ENCODE measurements at regions not wholly inside any gene's neighbourhood (a gene's known extent, or its start where the extent isn't known, plus 50 kb on each side); places are given as distances from the start of the nearest gene placed in this dataset.

DNA sequence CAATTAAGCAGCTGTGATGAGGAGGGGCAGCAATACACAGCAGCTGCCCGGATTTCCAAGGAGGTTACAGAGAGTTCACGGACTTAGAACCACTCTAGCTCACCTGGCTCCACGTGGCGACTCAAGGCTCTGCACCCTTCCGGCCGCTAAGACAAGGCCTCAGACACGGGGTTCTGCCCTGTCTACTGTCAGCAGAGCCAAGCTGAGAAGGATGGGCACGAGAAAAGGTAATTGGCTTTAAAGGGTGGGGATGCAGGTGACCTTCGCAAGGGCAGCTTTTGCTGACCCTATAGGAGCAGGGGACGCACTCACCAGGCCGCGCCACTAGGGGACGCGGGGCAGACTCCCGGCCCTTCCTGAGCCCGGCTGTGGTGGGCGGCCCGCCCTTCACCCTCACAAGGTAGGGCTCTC, 152.4 kb downstream of the KIF20B start:
- no peaks in the 10 kb centered on the region for H3K4me1 ChIP-seq
- H3K4me3 ChIP-seq, result no peak overlapping the region
- CTCF ChIA-PET, result interaction anchor here (0.7 kb wide), 1 partner anchor 45 kb away, joined by 3 read pairs; no protein-coding TSS in a partner anchor
- FAIRE-seq (no peak), ATAC-seq (peak in 1 of 2 experiments; percentile 74; a peak in 4 of 6 replicates), DNase-seq (ENCODE audit: low read depth in 1 of 2, low spot score in 1 of 2) (no peak)
- POLR2A ChIA-PET, result no interaction called here
- TF ChIP-seq RNF2 (IDR thresholded peaks at IDR 0.05; ENCODE audit: borderline replicate concordance, low read depth), result no peak
- TF ChIP-seq, protein P1, sequence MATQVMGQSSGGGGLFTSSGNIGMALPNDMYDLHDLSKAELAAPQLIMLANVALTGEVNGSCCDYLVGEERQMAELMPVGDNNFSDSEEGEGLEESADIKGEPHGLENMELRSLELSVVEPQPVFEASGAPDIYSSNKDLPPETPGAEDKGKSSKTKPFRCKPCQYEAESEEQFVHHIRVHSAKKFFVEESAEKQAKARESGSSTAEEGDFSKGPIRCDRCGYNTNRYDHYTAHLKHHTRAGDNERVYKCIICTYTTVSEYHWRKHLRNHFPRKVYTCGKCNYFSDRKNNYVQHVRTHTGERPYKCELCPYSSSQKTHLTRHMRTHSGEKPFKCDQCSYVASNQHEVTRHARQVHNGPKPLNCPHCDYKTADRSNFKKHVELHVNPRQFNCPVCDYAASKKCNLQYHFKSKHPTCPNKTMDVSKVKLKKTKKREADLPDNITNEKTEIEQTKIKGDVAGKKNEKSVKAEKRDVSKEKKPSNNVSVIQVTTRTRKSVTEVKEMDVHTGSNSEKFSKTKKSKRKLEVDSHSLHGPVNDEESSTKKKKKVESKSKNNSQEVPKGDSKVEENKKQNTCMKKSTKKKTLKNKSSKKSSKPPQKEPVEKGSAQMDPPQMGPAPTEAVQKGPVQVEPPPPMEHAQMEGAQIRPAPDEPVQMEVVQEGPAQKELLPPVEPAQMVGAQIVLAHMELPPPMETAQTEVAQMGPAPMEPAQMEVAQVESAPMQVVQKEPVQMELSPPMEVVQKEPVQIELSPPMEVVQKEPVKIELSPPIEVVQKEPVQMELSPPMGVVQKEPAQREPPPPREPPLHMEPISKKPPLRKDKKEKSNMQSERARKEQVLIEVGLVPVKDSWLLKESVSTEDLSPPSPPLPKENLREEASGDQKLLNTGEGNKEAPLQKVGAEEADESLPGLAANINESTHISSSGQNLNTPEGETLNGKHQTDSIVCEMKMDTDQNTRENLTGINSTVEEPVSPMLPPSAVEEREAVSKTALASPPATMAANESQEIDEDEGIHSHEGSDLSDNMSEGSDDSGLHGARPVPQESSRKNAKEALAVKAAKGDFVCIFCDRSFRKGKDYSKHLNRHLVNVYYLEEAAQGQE (IDR thresholded peaks at IDR 0.05), result no peak
- H3K27ac ChIP-seq, result no peak overlapping the region
- H3K4me2 ChIP-seq, result no peak overlapping the region
- WGBS (ENCODE audit: missing lambda C conversion rate), result 64% methylated on average over 18 of the region's 18 CpGs
- no peaks in the 10 kb centered on the region for H3K9me3 ChIP-seq

DNA sequence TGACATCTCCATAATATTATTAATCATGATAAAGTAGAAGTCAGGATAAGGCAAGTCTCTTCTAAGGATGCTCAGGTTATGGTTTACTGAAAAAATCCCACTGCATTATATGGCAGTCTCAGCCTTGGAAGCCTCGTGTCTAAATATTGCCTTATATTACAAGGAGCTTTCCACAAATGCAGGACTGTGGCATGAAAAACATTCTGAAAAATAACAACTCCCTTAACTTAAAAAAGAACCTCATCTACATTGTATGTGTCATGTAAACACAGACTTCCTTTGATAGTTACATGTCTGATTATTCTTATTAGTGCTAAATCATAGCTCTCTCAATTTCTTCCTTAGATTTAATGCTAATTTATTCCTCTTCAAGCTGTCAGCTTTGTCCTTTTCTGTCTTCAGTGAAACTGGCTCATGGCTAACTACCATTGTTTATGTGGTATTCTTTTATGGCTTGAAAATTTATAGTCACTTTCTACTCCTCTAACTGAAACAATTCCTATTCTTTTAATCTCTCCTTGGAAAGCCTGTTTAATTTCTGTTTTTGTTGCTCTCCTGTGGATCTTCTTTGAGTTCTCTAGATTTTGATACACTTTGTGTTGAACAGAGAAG, 156.1 kb downstream of the KIF20B start:
- ChIA-PET CTCF (interaction anchor here (0.9 kb wide), 1 partner anchor 846 kb away, joined by 3 read pairs; no protein-coding TSS in a partner anchor), POLR2A (no interaction called here)
- DNase-seq (ENCODE audit: low read depth in 1 of 2, low spot score in 1 of 2) (no peak), FAIRE-seq (no peak), ATAC-seq (no peak)
- Histone ChIP-seq H3K4me3 (no peak overlapping the region), H3K4me1 (peaks cover 6% of the 10 kb centered on the region; the same call in 2 of the 3 replicates), H3K4me2 (no peak overlapping the region), H3K27ac (no peak overlapping the region), H3K9me3 (no peaks in the 10 kb centered on the region)
- 11% methylated on average over 1 of the region's 1 CpG for WGBS (ENCODE audit: missing lambda C conversion rate)
- TF ChIP-seq NR3C1 (IDR thresholded peaks at IDR 0.05) (no peak), TP53 (CRISPR knock-in tag; IDR thresholded peaks at IDR 0.05) (no peak), EP300 (IDR thresholded peaks at IDR 0.05) (no peak), CHD4 (IDR thresholded peaks at IDR 0.05; ENCODE audit: borderline replicate concordance) (no peak), ZFP36 (IDR thresholded peaks at IDR 0.05; ENCODE audit: borderline replicate concordance, partially characterized antibody) (no peak), GATA3 (IDR thresholded peaks at IDR 0.05; ENCODE audit: borderline replicate concordance) (no peak), KDM5A (IDR thresholded peaks at IDR 0.05) (no peak), HDAC2 (IDR thresholded peaks at IDR 0.05) (no peak), ZSCAN20 (CRISPR knock-in tag; IDR thresholded peaks at IDR 0.05) (no peak), PHF8 (IDR thresholded peaks at IDR 0.05; ENCODE audit: borderline replicate concordance, low read depth) (no peak)
- TF ChIP-seq, protein P2, sequence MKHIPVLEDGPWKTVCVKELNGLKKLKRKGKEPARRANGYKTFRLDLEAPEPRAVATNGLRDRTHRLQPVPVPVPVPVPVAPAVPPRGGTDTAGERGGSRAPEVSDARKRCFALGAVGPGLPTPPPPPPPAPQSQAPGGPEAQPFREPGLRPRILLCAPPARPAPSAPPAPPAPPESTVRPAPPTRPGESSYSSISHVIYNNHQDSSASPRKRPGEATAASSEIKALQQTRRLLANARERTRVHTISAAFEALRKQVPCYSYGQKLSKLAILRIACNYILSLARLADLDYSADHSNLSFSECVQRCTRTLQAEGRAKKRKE (CRISPR knock-in tag; IDR thresholded peaks at IDR 0.05; ENCODE audit: low read depth), result no peak
- TF ChIP-seq, protein P3, sequence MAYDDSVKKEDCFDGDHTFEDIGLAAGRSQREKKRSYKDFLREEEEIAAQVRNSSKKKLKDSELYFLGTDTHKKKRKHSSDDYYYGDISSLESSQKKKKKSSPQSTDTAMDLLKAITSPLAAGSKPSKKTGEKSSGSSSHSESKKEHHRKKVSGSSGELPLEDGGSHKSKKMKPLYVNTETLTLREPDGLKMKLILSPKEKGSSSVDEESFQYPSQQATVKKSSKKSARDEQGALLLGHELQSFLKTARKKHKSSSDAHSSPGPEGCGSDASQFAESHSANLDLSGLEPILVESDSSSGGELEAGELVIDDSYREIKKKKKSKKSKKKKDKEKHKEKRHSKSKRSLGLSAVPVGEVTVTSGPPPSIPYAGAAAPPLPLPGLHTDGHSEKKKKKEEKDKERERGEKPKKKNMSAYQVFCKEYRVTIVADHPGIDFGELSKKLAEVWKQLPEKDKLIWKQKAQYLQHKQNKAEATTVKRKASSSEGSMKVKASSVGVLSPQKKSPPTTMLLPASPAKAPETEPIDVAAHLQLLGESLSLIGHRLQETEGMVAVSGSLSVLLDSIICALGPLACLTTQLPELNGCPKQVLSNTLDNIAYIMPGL (CRISPR knock-in tag; IDR thresholded peaks at IDR 0.05; ENCODE audit: borderline replicate concordance), result no peak
- TF ChIP-seq, protein P1 (IDR thresholded peaks at IDR 0.05), result no peak
